ENCODE measurements at regions not wholly inside any gene's neighbourhood (a gene's known extent, or its start where the extent isn't known, plus 50 kb on each side); places are given as distances from the start of the nearest gene placed in this dataset.

DNA sequence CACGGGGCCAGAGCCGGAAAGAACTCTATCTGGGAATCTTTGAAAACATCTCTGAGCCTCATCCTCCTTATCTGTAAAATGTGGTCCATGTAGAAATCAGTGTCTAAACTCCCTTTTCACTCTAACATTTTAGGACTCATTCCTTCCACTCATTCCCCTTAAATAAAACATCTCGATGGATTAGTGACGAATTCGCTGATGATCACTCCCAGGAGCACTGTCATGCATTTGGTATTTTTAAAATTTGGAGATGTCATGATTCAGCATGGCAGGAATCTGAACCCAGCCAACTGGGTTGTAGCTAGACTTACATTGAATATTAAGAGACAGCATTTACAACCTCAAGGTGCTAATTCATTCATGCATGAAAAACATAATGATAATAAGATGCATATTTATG lies 88.1 kb downstream of the SPANXN3 start:
- Histone ChIP-seq H3K9me3 (ENCODE audit: control insufficient read depth in 1 of 2, insufficient read depth in 1 of 2, low read depth in 1 of 2, low read length in 2 of 2) (no peaks in the 10 kb centered on the region), H2AFZ (ENCODE audit: low read depth, low read length, poor library complexity, severe bottlenecking) (no peak overlapping the region), H3K9me2 (ENCODE audit: insufficient read depth) (no peaks in the 10 kb centered on the region), H3K4me1 (ENCODE audit: control insufficient read depth in 1 of 2, insufficient read depth in 2 of 2, low read length in 2 of 2) (no peaks in the 10 kb centered on the region), H4K20me1 (ENCODE audit: insufficient read depth) (no peaks in the 10 kb centered on the region), H3K4me3 (replicated peaks in 1 of 2; ENCODE audit: low read depth in 1 of 2, low read length in 2 of 2) (no peak overlapping the region), H3K27me3 (ENCODE audit: insufficient read depth, low read length) (no peaks in the 10 kb centered on the region), H3K79me2 (ENCODE audit: insufficient read depth, low read length) (no peaks in the 10 kb centered on the region), H3K4me2 (ENCODE audit: low read length) (no peak overlapping the region), H3K9ac (ENCODE audit: low read length) (no peak overlapping the region), H3K36me3 (ENCODE audit: control insufficient read depth in 1 of 2, insufficient read depth in 2 of 2, low read length in 2 of 2) (no peaks in the 10 kb centered on the region), H3K27ac (ENCODE audit: low read depth, low read length) (no peak overlapping the region)
- BruUV-seq (replicated peaks): no TSS peak
- ATAC-seq (no peak), DNase-seq (ENCODE audit: low read depth, low spot score) (no peak)
- CTCF ChIA-PET: no interaction called here
- RAD21 ChIA-PET (ENCODE audit: low non-redundant PET in 1 of 2, low total read pairs in 2 of 2, uncharacterized antibody in 2 of 2, unreplicated experiment in 2 of 2): no interaction called here
- no peak for TF ChIP-seq CBX3 (IDR thresholded peaks at IDR 0.05; ENCODE audit: low read depth)
- no peak for TF ChIP-seq SRF (IDR thresholded peaks at IDR 0.05; ENCODE audit: low read depth)
- TF ChIP-seq, protein P1, sequence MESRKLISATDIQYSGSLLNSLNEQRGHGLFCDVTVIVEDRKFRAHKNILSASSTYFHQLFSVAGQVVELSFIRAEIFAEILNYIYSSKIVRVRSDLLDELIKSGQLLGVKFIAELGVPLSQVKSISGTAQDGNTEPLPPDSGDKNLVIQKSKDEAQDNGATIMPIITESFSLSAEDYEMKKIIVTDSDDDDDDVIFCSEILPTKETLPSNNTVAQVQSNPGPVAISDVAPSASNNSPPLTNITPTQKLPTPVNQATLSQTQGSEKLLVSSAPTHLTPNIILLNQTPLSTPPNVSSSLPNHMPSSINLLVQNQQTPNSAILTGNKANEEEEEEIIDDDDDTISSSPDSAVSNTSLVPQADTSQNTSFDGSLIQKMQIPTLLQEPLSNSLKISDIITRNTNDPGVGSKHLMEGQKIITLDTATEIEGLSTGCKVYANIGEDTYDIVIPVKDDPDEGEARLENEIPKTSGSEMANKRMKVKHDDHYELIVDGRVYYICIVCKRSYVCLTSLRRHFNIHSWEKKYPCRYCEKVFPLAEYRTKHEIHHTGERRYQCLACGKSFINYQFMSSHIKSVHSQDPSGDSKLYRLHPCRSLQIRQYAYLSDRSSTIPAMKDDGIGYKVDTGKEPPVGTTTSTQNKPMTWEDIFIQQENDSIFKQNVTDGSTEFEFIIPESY (IDR thresholded peaks at IDR 0.05; ENCODE audit: extremely low read depth, insufficient replicate concordance, low read length): no peak
- POLR2A ChIA-PET: no interaction called here
- intact Hi-C loops (cut with micrococcal nuclease): no loop called here

DNA sequence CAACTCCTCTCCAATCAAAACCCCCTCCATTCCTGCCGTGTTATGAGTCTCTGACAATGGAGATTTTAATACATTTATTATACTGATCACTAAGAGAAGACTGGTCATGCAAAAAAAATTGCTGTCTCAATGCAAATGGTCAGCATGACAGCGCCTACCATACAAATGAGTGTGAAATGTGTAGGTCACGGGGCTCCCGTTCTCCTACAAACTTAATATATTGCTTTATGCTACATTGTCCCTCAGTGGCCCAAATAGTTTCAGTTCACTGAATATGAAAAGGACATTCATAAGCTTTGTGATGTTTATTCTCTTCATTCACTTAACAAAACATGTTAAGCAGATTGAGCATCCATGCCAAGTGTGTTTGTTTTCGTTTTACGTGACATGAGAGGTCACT lies 116.1 kb downstream of the SPANXN3 start:
- Histone ChIP-seq H3K4me1 (ENCODE audit: control insufficient read depth in 1 of 2, insufficient read depth in 2 of 2, low read length in 2 of 2) (no peaks in the 10 kb centered on the region), H4K20me1 (ENCODE audit: insufficient read depth) (no peaks in the 10 kb centered on the region), H3K9me2 (ENCODE audit: insufficient read depth) (no peaks in the 10 kb centered on the region), H3K79me2 (ENCODE audit: insufficient read depth, low read length) (no peaks in the 10 kb centered on the region), H3K4me3 (replicated peaks in 1 of 2; ENCODE audit: low read depth in 1 of 2, low read length in 2 of 2) (no peak overlapping the region), H2AFZ (ENCODE audit: low read depth, low read length, poor library complexity, severe bottlenecking) (no peak overlapping the region), H3K27me3 (ENCODE audit: insufficient read depth, low read length) (no peaks in the 10 kb centered on the region), H3K27ac (ENCODE audit: low read depth, low read length) (no peak overlapping the region), H3K36me3 (ENCODE audit: control insufficient read depth in 1 of 2, insufficient read depth in 2 of 2, low read length in 2 of 2) (no peaks in the 10 kb centered on the region), H3K9ac (ENCODE audit: low read length) (no peak overlapping the region), H3K9me3 (ENCODE audit: control insufficient read depth in 1 of 2, insufficient read depth in 1 of 2, low read depth in 1 of 2, low read length in 2 of 2) (no peaks in the 10 kb centered on the region), H3K4me2 (ENCODE audit: low read length) (no peak overlapping the region)
- RAD21 ChIA-PET (ENCODE audit: low non-redundant PET in 1 of 2, low total read pairs in 2 of 2, uncharacterized antibody in 2 of 2, unreplicated experiment in 2 of 2): no interaction called here
- DNase-seq (ENCODE audit: low read depth, low spot score): no peak
- CTCF ChIA-PET: no interaction called here
- POLR2A ChIA-PET: no interaction called here
- BruUV-seq (replicated peaks): no TSS peak
- intact Hi-C loops (cut with micrococcal nuclease): no loop called here
- no peak for ATAC-seq
- TF ChIP-seq RAD21 (IDR thresholded peaks at IDR 0.05; ENCODE audit: low read depth): no peak
- TF ChIP-seq EZH2phosphoT487 (IDR thresholded peaks at IDR 0.05; ENCODE audit: borderline replicate concordance): no peak
- TF ChIP-seq CBX3 (IDR thresholded peaks at IDR 0.05; ENCODE audit: low read depth): no peak
- no peak for TF ChIP-seq ZFX (IDR thresholded peaks at IDR 0.05)
- no peak for TF ChIP-seq ATF3 (IDR thresholded peaks at IDR 0.05)
- no peak for TF ChIP-seq SRF (IDR thresholded peaks at IDR 0.05; ENCODE audit: low read depth)
- no peak for TF ChIP-seq POLR2A (IDR thresholded peaks at IDR 0.05; ENCODE audit: borderline replicate concordance, extremely low read depth, insufficient read depth, insufficient read length)
- TF ChIP-seq, protein P1 (IDR thresholded peaks at IDR 0.05; ENCODE audit: extremely low read depth, insufficient replicate concordance, low read length): no peak
- no peak for TF ChIP-seq SIN3A (IDR thresholded peaks at IDR 0.05; ENCODE audit: low read depth)
- no peak for TF ChIP-seq FOSL1 (IDR thresholded peaks at IDR 0.05; ENCODE audit: low read depth)
- TF ChIP-seq ZNF274 (IDR thresholded peaks at IDR 0.05; ENCODE audit: low read depth, low read length): no peak
- no peak for TF ChIP-seq POLR2AphosphoS5 (IDR thresholded peaks at IDR 0.05; ENCODE audit: low read depth, low read length)
- TF ChIP-seq EZH2 (IDR thresholded peaks at IDR 0.05): no peak
- TF ChIP-seq JUND (IDR thresholded peaks at IDR 0.05): no peak
- TF ChIP-seq TCF7L2 (IDR thresholded peaks at IDR 0.05; ENCODE audit: borderline replicate concordance, extremely low read depth, insufficient read depth, insufficient read length): no peak
- no peak for TF ChIP-seq SP1 (IDR thresholded peaks at IDR 0.05; ENCODE audit: low read depth)
- TF ChIP-seq CEBPB (IDR thresholded peaks at IDR 0.05; ENCODE audit: low read depth): no peak
- TF ChIP-seq EGR1 (IDR thresholded peaks at IDR 0.05; ENCODE audit: low read depth): no peak

All from HCT116 (cell line).